NCI-H2171 (cell line): ENCODE measurements at regions not wholly inside any gene's neighbourhood (a gene's known extent, or its start where the extent isn't known, plus 50 kb on each side); places are given as distances from the start of the nearest gene placed in this dataset.
"Not testable (repeated sequence)": the region's sequence is repeated elsewhere in the genome, so short reads cannot be mapped to it uniquely, and the experiment has no call there.

ENCODE experiments used
- DNase-seq: peaks from one replicate; lab custom pipeline; 2025; lab: John Stamatoyannopoulos, UW

DNA sequence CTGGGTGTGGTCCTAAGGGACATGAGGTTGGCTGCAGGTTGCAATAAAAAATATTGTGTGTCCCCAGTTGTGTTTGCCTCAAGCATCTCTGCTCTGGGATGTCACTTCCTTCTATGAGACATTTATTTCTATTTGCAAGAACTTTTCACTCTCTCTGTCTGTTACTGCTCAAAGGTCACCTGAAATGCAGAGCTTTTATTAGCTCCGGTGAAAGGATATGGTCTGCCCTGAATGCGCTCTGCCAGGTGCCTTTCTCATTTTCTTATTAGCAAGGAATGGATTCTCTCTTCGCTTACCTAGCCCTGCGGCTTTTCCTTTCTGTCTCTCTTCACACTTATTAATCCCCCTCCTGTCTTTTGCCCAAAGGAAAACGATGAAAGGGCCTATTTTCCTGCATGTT lies 526.1 kb downstream of the TMEM38B start:
- DNase-seq, result no peak

DNA sequence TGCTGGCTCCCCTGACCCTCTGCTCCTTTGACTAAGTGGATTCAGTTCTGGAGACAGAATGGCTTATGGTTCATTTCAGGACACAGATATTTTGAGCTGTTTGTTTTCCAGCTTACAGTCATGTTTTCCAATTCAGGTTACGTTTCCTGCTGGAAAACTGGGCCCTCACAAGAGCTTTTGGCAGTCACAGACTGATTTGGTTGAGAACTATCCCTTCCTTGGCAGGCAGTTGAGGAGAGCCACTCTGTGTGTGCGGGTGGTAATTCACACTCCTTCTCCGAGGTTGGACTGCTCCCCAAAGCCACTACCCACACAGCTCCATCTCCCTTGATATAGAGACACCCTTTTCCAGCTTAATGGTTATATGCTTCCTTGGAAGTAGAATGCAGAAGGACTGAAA lies 534.5 kb downstream of the TMEM38B start:
- no peak for DNase-seq

GRCh38 chr9:106233116-106233515 lies 538.8 kb downstream of the TMEM38B start:
- no peak for DNase-seq

- DNase-seq, result not testable (repeated sequence)
Observed at GRCh38 chr9:106260908-106261307, 566.6 kb downstream of the TMEM38B start.

DNA sequence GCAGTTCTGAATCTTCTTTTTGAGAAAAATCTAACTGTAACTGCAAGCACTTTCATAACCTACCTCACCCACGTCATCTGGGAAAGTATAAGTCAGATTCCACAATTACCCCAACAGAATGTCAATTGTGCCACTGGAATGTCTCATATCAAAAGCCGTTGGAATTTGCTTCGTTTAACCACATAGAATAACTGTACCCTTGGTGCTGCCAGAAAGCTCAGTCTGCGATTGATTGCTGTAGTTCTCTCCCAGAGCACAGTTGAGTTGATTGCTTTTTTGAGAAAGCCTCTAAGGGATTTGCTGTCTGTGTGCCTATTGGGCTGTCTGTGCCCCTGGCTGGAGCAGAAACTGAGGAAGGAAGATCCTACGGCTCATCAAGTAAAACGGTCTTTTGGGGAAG lies 583.6 kb downstream of the TMEM38B start:
- DNase-seq, result no peak

- peak; percentile 23 for DNase-seq
Observed at GRCh38 chr9:106283769-106284168, 579.2 kb upstream of the ZNF462 start.

GRCh38 chr9:106284296-106284695 lies 578.7 kb upstream of the ZNF462 start:
- no peak for DNase-seq

DNA sequence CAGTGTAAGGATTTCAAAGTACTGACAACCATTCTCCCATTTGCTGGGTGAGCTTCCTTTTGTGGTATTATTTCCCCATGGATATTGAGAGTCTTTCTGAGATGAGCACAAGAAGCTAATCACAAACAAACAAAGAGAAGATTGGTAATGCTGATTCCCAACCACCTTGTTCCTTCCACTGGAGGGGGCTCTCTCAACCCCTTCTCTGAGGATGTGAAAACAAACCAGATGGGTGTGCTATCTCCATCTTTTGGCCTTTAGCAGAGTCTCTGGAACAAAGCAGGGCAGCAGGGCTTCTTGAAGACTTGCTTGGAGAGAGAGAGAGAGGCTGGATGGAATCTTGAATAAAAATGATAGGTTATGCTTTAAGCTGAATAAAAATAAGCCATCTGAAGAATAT lies 576.7 kb upstream of the ZNF462 start:
- peak; percentile 21 for DNase-seq

GRCh38 chr9:106287091-106287631 lies 575.8 kb upstream of the ZNF462 start:
- no peak for DNase-seq

DNA sequence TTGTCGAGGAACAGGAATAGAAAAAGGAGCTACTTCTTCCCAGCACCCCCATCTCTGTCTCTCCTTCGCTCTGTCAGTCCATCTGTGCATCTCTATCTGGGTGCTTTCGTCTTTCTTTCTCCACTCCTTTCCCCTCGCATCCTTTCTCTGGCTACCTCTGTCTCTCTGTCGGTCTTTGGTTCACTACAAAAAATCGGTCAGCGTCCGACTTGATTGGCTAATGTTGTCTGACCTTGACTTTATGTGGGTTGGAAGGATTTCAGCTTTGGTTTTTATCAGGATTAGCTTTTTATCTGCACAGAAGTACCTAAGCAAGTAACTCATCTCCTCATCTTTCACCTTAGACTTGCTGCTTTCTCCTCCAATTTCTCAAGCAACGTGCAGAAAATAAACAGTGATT lies 575.2 kb upstream of the ZNF462 start:
- no peak for DNase-seq

- no peak for DNase-seq
Observed at GRCh38 chr9:106288689-106289088, 574.3 kb upstream of the ZNF462 start.

DNA sequence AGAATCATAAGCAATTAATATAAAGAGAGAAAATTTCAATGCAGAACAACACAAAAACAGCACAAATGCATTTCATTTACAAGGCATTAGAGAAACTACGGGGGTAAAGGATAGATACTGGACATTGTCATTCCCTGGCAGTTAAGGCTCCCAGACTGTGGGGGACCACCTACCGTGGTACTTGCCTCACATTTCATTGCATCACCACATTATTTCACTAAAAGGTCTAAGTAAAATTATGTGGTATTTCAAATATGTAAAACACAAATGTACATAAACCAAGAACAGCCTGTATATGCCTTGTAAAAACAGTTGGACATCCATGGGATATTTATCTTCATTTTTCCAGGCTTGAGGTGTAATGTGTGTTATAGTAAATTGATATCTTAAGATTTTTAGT lies 571.2 kb upstream of the ZNF462 start:
- DNase-seq, result no peak

DNA sequence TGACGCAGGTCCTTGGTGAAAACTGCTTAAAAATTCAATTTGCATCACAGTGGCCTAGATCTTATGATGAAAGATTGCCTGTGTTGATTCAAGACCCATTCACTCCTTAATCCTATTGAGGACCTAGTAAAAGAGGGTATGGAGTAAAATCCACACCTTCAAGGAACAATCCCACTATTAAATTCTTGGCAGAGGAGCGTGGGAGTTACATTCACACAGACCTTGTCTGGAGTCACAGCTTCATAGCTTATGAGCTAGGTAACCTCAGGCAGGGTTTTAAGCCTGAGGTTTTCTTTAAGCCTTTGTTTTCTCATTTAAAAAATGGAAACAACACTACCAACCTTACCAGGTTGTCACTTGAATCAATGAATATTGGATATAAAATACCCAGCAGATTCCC lies 566.5 kb upstream of the ZNF462 start:
- no peak for DNase-seq

DNA sequence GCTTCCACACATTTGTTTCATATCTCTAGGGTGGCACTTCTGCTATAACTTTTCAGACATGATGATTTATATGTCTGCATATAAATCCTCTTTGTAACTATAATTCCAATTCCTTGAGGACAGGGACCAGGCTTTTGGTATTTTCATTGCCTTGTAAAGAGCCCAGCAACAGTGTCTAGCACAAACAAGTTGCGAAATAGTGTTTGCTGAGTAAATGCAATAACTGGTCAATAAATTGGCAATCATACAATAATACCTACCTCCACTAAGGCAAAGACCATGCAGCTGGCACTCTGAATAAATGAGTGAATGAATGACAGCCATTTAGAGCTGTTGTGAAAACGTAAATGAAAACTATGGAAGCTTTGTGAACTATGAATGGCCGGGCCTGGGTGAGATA lies 564.0 kb upstream of the ZNF462 start:
- DNase-seq, result no peak

GRCh38 chr9:106304401-106304920 lies 558.5 kb upstream of the ZNF462 start:
- DNase-seq, result peak; percentile 37

GRCh38 chr9:106305428-106306133 lies 557.4 kb upstream of the ZNF462 start:
- no peak for DNase-seq

DNA sequence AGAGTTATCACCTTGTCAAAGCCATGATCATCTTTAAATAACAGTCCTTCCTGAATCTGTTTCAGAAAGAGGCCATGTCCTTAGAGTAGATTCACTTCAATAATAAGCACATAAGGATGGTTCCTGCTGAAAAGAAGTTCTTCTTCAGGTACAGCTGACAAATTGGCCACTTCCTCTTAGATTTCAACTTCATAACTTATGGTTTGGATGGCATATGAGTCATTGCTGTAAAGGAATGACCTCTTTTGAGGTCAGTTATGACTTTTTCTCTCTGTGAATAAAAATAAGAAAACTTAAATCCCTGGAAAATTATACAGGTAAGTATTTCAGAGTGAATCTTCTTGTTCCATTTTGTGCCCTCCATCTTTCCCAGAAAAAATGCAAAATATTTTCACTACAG lies 555.3 kb upstream of the ZNF462 start:
- no peak for DNase-seq

DNA sequence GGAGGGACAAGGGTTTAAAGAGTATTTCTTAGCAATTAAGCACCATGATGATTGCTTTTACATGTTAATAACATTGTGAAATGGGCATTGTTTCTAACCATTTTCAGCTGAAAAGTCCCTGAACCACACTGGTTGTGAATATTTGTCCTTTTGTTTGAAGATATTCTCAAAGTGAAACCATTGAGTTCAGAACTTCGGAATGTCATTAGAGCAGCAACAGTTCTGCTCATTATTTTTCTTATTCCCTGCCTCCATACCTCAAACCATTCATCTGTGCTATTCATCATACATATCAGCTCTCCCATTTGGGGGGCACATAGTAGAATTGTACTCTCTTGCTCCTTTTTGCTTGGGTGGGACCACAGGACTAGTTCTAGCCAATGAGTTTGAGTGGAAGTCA lies 553.0 kb upstream of the ZNF462 start:
- DNase-seq, result no peak

- no peak for DNase-seq
Observed at GRCh38 chr9:106310782-106311181, 552.2 kb upstream of the ZNF462 start.

- no peak for DNase-seq
Observed at GRCh38 chr9:106312906-106313305, 550.1 kb upstream of the ZNF462 start.

DNA sequence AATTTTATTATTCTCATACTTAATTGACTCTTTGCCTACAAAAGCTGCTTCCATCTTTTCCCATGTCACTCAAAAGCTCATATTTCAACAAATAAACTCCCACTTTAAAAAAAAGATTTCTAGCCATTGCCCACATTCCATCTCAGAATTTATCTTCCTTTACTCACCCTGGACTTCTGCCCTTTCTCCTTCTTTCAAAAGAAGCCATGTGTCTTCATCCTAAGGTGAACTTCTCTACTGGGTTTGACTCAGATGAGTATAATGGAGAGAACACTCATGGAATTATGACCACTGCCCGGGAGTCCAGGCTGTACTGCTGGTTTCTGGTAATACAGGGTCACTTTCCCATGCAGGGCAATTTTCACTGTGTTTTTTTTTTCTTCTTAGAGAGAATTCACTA lies 548.5 kb upstream of the ZNF462 start:
- DNase-seq, result no peak

GRCh38 chr9:106321394-106322180 lies 541.4 kb upstream of the ZNF462 start:
- DNase-seq, result peak; percentile 63

DNA sequence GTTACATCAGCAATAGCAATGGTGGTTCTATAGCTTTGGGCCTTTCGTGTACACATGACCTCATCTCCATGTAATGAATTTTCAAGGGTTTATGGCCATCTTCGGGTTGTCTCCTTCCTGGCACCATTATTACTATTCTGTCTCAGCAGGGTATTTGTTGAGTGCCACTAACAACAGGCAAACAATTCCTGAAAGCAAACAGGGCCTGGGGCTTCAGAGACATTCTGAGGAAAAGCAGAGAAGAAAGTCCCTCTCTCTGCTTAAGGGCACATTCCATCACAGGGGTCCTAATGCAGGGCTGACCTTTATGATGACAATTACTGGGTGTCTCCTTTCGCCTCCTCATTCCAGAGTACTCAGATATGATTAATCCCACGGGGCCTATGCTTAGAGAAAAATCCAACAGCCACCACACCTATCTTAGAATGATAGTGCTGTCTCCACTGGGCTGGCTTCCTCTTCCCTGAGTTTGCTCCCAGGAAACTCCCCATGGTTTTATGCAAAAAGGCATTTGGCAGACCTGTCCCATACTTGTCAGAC lies 540.2 kb upstream of the ZNF462 start:
- DNase-seq, result no peak
